NCI-H128 (cell line): ENCODE measurements at regions not wholly inside any gene's neighbourhood (a gene's known extent, or its start where the extent isn't known, plus 50 kb on each side); places are given as distances from the start of the nearest gene placed in this dataset.
"Not testable (repeated sequence)": the region's sequence is repeated elsewhere in the genome, so short reads cannot be mapped to it uniquely, and the experiment has no call there.

Source experiments
- DNase-seq: peaks from one replicate; lab custom pipeline; 2025; ENCODE audit not compliant: unreplicated experiment; lab: John Stamatoyannopoulos, UW

- no peak for DNase-seq
These were observed 651.8 kb downstream of the LMO4 start for GRCh38 chr1:87980494-87980893.

GRCh38 chr1:87981386-87981785 lies 652.7 kb downstream of the LMO4 start:
- DNase-seq, result no peak

- no peak for DNase-seq
These were observed 653.1 kb downstream of the LMO4 start for GRCh38 chr1:87981810-87982209.

GRCh38 chr1:87983841-87984240 lies 655.2 kb downstream of the LMO4 start:
- DNase-seq, result no peak

- no peak for DNase-seq
These were observed 656.4 kb downstream of the LMO4 start for GRCh38 chr1:87985071-87985470.

GRCh38 chr1:87986130-87986866 lies 657.6 kb downstream of the LMO4 start:
- DNase-seq, result no peak

- no peak for DNase-seq
These were observed 660.7 kb downstream of the LMO4 start for GRCh38 chr1:87989346-87989745.

- DNase-seq, result not testable (repeated sequence)
These were observed 663.9 kb downstream of the LMO4 start for GRCh38 chr1:87992536-87992935.

GRCh38 chr1:87993051-87993450 lies 664.4 kb downstream of the LMO4 start:
- DNase-seq, result no peak

GRCh38 chr1:87999852-88000251 lies 671.2 kb downstream of the LMO4 start:
- no peak for DNase-seq

GRCh38 chr1:88001460-88001859 lies 672.8 kb downstream of the LMO4 start:
- no peak for DNase-seq

GRCh38 chr1:88003255-88003654 lies 674.6 kb downstream of the LMO4 start:
- DNase-seq, result no peak

- DNase-seq, result no peak
These were observed 674.2 kb upstream of the PKN2 start for GRCh38 chr1:88009916-88010315.

GRCh38 chr1:88013485-88013884 lies 670.6 kb upstream of the PKN2 start:
- DNase-seq, result no peak

- DNase-seq, result no peak
These were observed 669.9 kb upstream of the PKN2 start for GRCh38 chr1:88014131-88014530.

GRCh38 chr1:88016947-88017346 lies 667.1 kb upstream of the PKN2 start:
- no peak for DNase-seq

GRCh38 chr1:88021529-88021928 lies 662.5 kb upstream of the PKN2 start:
- DNase-seq, result no peak

- DNase-seq, result no peak
These were observed 661.6 kb upstream of the PKN2 start for GRCh38 chr1:88022516-88022915.

- no peak for DNase-seq
These were observed 654.9 kb upstream of the PKN2 start for GRCh38 chr1:88029142-88029541.

- DNase-seq, result no peak
These were observed 654.2 kb upstream of the PKN2 start for GRCh38 chr1:88029899-88030298.

- DNase-seq, result no peak
These were observed 648.5 kb upstream of the PKN2 start for GRCh38 chr1:88035578-88035977.

- DNase-seq, result no peak
These were observed 647.6 kb upstream of the PKN2 start for GRCh38 chr1:88036345-88037014.

GRCh38 chr1:88039240-88039639 lies 644.8 kb upstream of the PKN2 start:
- DNase-seq, result no peak
